Bronchial epithelial cell (primary cell): ENCODE measurements at regions not wholly inside any gene's neighbourhood (a gene's known extent, or its start where the extent isn't known, plus 50 kb on each side); places are given as distances from the start of the nearest gene placed in this dataset.
"Not testable (repeated sequence)": the region's sequence is repeated elsewhere in the genome, so short reads cannot be mapped to it uniquely, and the experiment has no call there.

Source experiments
- DNase-seq: peaks from one replicate; pipeline ENCODE4 v3.0.0-alpha.2; 2010; ENCODE audit warnings: low read depth
- FAIRE-seq: peaks from 2 replicates; lab custom pipeline; 2011; peaks lifted over from hg19 to GRCh38; lab: Jason Lieb, UNC
- H3K27me3 ChIP-seq: 2 replicates; pipeline ENCODE4 v1.5.1; 2011; ENCODE audit warnings: low read length; ENCODE audit not compliant: control insufficient read depth, insufficient read depth
- H3K36me3 ChIP-seq: 2 replicates; pipeline ENCODE4 v1.5.1; 2011; ENCODE audit warnings: low read length; ENCODE audit not compliant: control insufficient read depth, insufficient read depth
- H3K4me3 ChIP-seq: 2 replicates; pipeline ENCODE4 v1.5.1; 2011; ENCODE audit warnings: mild to moderate bottlenecking, low read depth, low read length, control low read depth
- TF ChIP-seq, protein P1 (sequence below): IDR thresholded peaks from 2 replicates; pipeline ENCODE4 v1.5.1; 2011; ENCODE audit warnings: mild to moderate bottlenecking, moderate library complexity, low read length, control low read depth, inconsistent platforms; ENCODE audit not compliant: insufficient read depth, severe bottlenecking

DNA sequence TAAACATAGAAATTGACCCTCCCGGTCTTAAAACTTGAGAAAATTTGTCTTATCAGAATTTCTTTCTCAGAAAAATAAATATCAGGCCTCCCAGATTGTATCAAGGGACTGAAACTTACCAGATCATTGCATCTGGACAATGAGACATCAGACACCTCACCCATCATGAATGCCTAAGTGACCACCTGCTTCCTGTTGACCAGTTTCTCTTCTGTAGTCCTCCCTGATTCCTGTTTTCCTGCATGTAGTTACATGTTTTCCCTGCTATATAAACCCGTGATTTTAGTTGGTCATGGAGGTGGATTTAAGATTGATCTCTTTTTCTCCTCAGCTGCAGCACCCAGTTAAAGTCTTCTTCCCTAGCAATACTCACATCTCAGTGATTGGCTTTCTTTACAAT, 548.1 kb downstream of the PPP4R3C start:
- Histone ChIP-seq H3K4me3 (no peak overlapping the region), H3K36me3 (no peaks in the 10 kb centered on the region), H3K27me3 (no peaks in the 10 kb centered on the region)
- peak; percentile 74 for DNase-seq
- TF ChIP-seq, protein P1, sequence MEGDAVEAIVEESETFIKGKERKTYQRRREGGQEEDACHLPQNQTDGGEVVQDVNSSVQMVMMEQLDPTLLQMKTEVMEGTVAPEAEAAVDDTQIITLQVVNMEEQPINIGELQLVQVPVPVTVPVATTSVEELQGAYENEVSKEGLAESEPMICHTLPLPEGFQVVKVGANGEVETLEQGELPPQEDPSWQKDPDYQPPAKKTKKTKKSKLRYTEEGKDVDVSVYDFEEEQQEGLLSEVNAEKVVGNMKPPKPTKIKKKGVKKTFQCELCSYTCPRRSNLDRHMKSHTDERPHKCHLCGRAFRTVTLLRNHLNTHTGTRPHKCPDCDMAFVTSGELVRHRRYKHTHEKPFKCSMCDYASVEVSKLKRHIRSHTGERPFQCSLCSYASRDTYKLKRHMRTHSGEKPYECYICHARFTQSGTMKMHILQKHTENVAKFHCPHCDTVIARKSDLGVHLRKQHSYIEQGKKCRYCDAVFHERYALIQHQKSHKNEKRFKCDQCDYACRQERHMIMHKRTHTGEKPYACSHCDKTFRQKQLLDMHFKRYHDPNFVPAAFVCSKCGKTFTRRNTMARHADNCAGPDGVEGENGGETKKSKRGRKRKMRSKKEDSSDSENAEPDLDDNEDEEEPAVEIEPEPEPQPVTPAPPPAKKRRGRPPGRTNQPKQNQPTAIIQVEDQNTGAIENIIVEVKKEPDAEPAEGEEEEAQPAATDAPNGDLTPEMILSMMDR, result no peak
- no peak for FAIRE-seq

DNA sequence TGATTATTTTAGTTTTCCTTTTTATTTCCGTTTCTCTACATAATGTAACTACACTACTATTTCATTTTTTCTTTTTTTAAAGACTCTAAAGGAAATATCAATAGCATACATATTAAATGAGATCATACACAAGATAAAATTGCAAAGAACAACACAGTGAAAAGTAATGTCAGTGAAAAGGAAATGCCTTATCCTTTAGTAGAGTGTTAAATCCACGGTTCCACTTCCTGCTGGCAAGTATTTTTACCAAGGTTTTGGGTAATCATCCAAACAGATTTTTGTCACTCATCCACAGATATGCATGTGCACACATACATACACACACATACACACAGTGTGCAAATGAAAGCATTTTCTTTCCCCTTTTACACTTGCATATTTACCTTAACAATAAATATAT, 548.9 kb downstream of the PPP4R3C start:
- TF ChIP-seq, protein P1, result no peak
- Histone ChIP-seq H3K27me3 (no peaks in the 10 kb centered on the region), H3K36me3 (no peaks in the 10 kb centered on the region), H3K4me3 (no peak overlapping the region)
- DNase-seq (peak; percentile 15), FAIRE-seq (no peak)

DNA sequence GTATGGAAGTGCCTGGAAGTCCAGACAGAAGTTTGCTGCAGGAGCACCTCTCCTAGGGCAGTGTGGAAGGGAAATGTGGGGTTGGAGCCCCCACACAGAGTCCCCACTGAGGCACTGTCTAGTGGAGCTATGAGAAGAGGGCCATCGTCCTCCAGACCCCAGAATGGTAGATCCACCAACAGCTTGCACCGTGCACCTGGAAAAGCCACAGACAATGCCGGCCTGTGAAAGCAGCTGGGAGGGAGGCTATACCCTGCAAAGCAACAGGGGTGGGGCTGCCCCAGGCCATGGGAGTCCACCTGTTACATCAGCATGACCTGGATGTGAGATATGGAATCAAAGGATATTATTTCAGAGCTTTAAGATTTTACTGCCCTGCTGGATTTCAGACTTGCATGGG, 551.4 kb downstream of the PPP4R3C start:
- not testable (repeated sequence) for DNase-seq, FAIRE-seq, H3K36me3 ChIP-seq, H3K4me3 ChIP-seq, H3K27me3 ChIP-seq

DNA sequence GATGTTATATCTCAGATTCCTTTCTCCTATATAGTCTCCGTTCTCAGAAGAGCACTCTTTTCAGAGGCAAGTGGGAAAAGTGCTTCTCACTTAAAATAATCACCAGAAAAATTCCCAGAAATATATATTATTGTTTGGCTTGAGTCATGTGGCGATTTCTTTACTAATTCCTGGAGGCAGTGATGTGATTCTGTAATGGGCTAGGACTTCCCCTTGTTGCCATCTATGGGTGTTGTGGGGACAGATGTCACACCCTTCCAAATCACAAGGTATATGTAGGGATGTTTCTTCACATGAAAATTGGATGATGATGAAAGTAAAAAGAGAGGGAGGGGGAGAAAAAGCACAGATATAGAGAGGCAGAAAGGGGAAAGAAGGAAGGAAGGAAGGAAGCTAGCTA, 553.4 kb downstream of the PPP4R3C start:
- FAIRE-seq (no peak), DNase-seq (no peak)
- Histone ChIP-seq H3K27me3 (no peaks in the 10 kb centered on the region), H3K36me3 (no peaks in the 10 kb centered on the region), H3K4me3 (no peak overlapping the region)
- TF ChIP-seq, protein P1, result no peak

DNA sequence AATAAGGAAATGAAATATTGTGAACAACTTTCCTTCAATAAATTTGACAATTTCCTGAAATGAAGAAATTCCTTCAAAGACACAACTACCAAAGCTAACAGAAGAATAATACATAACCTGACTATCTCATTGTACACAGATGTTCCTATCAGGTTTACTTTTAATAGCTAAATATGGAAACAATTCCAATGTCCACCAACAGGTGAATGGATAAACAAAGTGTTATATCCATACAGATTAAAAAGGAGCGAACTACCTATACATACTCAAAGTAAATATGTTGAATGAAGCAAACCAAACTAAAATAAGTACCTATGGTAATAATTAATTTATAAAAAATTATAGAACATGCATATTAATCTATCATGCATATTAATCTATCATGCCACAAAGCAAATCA, 554.9 kb downstream of the PPP4R3C start:
- DNase-seq (no peak), FAIRE-seq (no peak)
- Histone ChIP-seq H3K4me3 (no peak overlapping the region), H3K27me3 (no peaks in the 10 kb centered on the region), H3K36me3 (no peaks in the 10 kb centered on the region)
- TF ChIP-seq, protein P1, result no peak

DNA sequence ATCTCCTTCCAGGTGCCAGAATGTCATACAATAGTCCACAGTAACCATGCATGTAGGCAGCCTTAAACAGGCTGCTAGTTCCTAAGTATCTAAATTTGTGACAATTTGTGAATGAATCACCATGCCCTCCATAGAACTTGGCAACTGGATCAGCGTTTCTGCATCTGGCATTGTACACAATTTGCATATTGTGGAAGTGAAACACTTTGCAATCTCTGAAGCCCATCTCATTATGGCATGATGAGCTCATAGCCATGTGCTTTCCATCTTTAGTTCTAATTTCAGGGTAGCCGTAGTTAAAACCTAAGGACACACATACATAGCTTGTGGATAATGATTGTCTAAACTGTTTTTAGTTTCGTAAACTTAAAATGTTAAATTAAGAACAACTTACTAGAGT, 573.6 kb downstream of the PPP4R3C start:
- DNase-seq, result no peak
- TF ChIP-seq, protein P1, result no peak
- no peak overlapping the region for H3K4me3 ChIP-seq
- FAIRE-seq, result no peak
- H3K27me3 ChIP-seq, result no peaks in the 10 kb centered on the region
- H3K36me3 ChIP-seq, result no peaks in the 10 kb centered on the region

DNA sequence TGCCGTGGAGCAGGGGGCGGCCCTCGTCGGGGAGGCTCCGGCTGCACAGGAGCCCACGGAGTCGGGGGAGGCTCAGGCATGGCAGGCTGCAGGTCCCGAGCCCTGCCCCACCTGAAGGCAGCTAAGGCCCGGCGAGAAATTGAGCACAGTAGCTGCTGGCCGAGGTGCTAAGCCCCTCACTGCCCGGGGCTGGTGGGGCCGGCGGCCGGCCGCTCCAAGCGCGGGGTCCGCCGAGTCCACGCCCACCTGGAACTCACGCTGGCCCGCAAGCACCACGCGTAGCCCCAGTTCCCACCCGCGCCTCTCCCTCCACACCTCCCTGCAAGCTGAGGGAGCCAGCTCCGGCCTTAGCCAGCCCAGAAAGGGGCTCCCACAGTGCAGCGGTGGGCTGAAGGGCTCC, 589.4 kb downstream of the PPP4R3C start:
- H3K36me3 ChIP-seq, result no peaks in the 10 kb centered on the region
- no peak overlapping the region for H3K4me3 ChIP-seq
- DNase-seq (no peak), FAIRE-seq (no peak)
- TF ChIP-seq, protein P1, result no peak
- H3K27me3 ChIP-seq, result no peaks in the 10 kb centered on the region
